ENCODE measurements at regions not wholly inside any gene's neighbourhood (a gene's known extent, or its start where the extent isn't known, plus 50 kb on each side); places are given as distances from the start of the nearest gene placed in this dataset.

GRCh38 chr11:123303924-123304323 is 108.9 kb upstream of the CLMP start:
- TF ChIP-seq EZH2 (IDR thresholded peaks at IDR 0.05; ENCODE audit: low read length, missing control alignments) (no peak), CTCF (conservative IDR thresholded peaks at IDR 0.05 in 1 of 2, IDR thresholded peaks at IDR 0.05 in 1 of 2; ENCODE audit: low read depth in 1 of 2, low read length in 2 of 2) (no peak)

Data from fibroblast of lung (primary cell).